H1 (cell line): ENCODE measurements at regions not wholly inside any gene's neighbourhood (a gene's known extent, or its start where the extent isn't known, plus 50 kb on each side); places are given as distances from the start of the nearest gene placed in this dataset.

ENCODE experiments used
- CHD7 ChIP-seq: fragments of 300-600 bp; sonication (generic); IDR thresholded peaks from 2 replicates; pipeline ENCODE4 v1.7.1; 2012; ENCODE audit warnings: low read length, moderate library complexity, mild to moderate bottlenecking, inconsistent platforms; ENCODE audit not compliant: insufficient replicate concordance
- JUN ChIP-seq: IDR thresholded peaks from 2 replicates; pipeline ENCODE4 v1.6.1; 2011; ENCODE audit warnings: low read depth, mild to moderate bottlenecking, improper control_type of control experiment, low read length

- TF ChIP-seq CHD7 (no peak), JUN (no peak)
Observed at GRCh38 chr12:16670456-16671050, 64.6 kb upstream of the LMO3 start (continued).
